ENCODE measurements at regions not wholly inside any gene's neighbourhood (a gene's known extent, or its start where the extent isn't known, plus 50 kb on each side); places are given as distances from the start of the nearest gene placed in this dataset.

GRCh38 chr14:104510794-104511611 lies 68.6 kb upstream of the C14orf180 start:
- TF ChIP-seq ATF2 (CRISPR knock-in tag; IDR thresholded peaks at IDR 0.05) (no peak), BRF2 (IDR thresholded peaks at IDR 0.05; ENCODE audit: borderline replicate concordance, insufficient read depth, insufficient read length) (no peak), ZNF311 (CRISPR knock-in tag; IDR thresholded peaks at IDR 0.05) (no peak), ZNF121 (CRISPR knock-in tag; conservative IDR thresholded peaks at IDR 0.05) (no peak)

Measured in K562 (cell line).